Urothelium cell line (cell line): ENCODE measurements at regions not wholly inside any gene's neighbourhood (a gene's known extent, or its start where the extent isn't known, plus 50 kb on each side); places are given as distances from the start of the nearest gene placed in this dataset.

Source experiments
- DNase-seq: peaks from one replicate; pipeline ENCODE4 v3.0.0; 2011; ENCODE audit warnings: low spot score, mixed read lengths
- FAIRE-seq: peaks from 2 replicates; lab custom pipeline; 2011; peaks lifted over from hg19 to GRCh38; lab: Jason Lieb, UNC

- peak; percentile 88 for FAIRE-seq
- DNase-seq, result no peak
Observed at GRCh38 chr5:158644301-158644700, 455.4 kb downstream of the EBF1 start.

DNA sequence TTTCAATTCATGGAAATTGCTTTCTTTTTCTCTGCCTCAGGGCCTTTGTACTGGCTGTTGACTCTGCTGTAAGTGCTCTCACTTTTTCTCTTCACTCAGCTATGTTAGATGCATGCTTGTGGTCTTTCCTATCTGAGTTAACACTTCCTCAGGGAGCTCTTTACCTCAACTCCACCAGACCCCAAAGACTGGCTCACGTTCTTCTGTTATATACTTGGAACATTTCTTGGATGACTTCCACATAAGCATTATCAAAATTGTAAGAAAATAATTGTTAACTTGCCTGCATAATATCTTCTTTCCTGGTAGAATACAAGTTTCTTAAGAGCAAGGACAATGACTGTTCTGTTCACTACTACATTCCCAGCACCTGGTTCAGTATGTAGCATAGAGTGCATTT, 455.9 kb downstream of the EBF1 start:
- FAIRE-seq (no peak), DNase-seq (no peak)

- FAIRE-seq (no peak), DNase-seq (no peak)
Observed at GRCh38 chr5:158642879-158643278, 456.8 kb downstream of the EBF1 start.

DNA sequence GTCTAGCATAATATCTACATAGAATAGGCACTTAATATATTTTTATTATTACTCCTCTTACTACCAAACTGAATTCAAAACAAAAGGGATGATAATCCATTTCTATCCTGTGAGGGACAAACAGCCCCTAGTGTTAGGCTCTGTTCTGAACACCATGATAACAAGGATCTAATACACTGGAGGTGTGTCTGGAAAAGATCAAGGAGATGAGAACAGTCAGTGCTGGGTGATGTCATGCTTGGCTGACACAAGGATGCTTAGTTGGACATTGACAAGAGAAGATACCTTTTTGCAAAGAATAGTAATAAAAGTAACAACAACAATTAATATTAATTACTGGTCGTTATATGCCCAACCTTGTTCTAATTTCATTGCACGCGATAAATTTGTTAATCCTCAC, 458.7 kb downstream of the EBF1 start:
- FAIRE-seq (no peak), DNase-seq (no peak)

- peak; percentile 62 for DNase-seq
- peak; percentile 84 for FAIRE-seq
Observed at GRCh38 chr5:158640593-158640980, 459.1 kb downstream of the EBF1 start.

DNA sequence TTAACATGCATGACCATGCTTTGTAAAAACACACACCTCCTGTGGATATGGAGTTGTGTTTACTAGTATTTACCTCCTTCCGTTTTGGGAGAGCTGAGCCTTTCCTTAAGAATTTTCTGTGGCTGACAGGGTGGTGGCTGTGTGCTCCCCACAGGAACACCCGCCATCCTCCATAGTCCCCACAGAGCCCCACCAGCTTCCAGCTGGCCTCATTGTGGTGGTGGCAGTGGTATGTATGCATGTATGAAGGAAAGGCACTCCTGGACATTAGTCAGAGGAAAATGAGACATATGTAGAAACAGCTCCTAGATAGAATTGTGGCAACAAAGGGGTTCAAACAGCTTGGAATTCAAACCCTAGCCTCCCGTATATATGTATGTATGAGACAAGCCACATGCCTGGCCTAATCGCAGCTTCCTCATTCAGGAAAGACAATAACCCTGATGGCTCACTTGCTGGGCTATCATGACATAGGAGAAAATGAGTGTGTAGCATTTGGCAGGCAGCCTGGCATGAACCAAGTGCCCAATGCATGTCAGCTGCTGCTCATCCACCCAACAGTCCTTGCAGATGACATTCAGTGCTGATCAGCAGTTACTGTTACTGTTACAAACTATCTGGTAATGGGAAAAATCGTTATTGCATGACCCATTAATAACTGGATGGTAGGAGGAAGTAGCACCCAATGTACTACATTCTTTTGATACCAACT, 459.7 kb downstream of the EBF1 start:
- DNase-seq (peak; percentile 30), FAIRE-seq (peak; percentile 85)

DNA sequence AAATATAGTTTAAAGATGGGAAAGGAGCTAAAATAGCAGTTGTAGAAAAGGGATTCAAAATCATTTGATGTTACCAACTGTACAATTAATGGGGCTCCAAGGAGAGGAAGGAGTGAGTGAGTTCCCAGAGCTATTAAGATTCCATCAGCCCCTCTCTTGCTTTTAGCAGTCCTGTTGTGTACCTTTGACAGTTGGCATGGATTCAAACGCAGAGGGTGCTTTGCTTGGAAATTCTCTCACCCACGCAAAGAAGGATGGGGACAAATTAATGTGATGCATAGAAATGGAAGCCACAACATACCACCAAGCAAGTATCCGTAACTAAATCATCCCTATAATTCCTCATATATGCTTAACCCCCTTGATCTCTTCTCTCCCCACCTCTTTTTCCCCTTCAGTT, 461.3 kb downstream of the EBF1 start:
- no peak for DNase-seq
- FAIRE-seq, result no peak

DNA sequence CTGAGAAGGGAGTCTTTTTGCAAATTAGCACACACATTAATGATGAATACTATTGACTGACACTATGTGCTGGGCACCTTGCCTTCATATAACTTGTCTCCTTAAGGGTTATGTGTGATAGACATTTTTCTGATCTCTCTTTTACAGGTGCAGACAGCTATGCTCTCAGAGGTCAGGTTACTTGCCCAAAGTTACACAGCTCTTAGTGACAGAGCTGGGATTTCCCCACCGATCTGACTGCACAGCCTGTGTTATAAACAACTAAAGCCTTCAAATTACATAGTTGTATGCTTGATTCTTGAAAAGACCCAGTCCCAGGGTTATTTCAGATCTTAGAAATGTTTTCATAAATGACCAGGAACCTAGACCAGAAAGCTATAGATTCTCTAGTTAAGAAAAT, 462.7 kb downstream of the EBF1 start:
- DNase-seq (no peak), FAIRE-seq (no peak)

DNA sequence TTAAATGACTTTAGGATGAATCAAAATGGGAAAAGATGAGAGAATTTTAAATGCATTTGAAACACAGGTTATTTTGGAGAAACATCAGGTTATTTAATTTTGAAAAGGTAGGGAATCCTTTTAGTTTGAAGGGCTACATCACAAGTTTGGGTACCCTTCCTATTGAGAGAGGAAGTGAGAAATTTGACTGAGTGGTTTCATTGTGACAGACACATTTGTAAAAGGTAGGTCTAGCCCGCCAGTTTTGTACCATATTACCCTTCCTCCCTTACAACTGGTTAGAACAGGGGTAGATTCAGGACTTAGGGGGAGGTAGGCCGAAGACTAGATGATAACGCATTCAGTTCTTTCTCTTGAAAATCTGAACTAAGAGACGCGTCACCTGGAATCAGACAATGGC, 464.2 kb downstream of the EBF1 start:
- DNase-seq, result no peak
- FAIRE-seq, result no peak

GRCh38 chr5:158634714-158635113, 465.0 kb downstream of the EBF1 start:
- FAIRE-seq, result no peak

GRCh38 chr5:158629591-158630312, 470.0 kb downstream of the EBF1 start:
- FAIRE-seq (no peak), DNase-seq (no peak)

More at GRCh38 chr5:158634714-158635113, 465.0 kb downstream of the EBF1 start:
- peak; percentile 32 for DNase-seq

GRCh38 chr5:158626718-158627117, 473.0 kb downstream of the EBF1 start:
- DNase-seq (no peak), FAIRE-seq (no peak)

GRCh38 chr5:158623971-158624370, 475.7 kb downstream of the EBF1 start:
- DNase-seq (no peak), FAIRE-seq (no peak)

DNA sequence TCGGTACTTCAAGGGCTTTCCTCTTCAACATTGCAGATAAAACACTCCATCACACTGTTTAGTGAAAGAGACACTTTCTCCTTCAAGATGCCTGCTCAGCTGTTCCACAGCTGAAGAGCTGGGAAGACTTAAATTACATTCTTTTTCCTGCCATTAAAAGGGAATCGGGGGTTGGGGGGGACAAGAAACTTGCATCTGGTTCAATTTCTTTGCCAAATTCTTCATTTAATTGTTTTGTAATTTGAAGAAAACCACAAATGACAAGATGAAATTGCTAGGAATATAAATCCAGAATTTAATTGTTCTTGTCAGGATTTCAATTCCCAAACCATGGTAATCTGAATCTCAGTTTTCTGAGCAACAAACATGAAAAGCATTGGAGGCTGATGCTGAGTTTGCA, 478.3 kb downstream of the EBF1 start:
- DNase-seq, result no peak
- FAIRE-seq, result no peak

GRCh38 chr5:158619083-158619788, 480.5 kb downstream of the EBF1 start:
- no peak for DNase-seq
- no peak for FAIRE-seq

- FAIRE-seq, result no peak
- no peak for DNase-seq
Observed at GRCh38 chr5:158618256-158618655, 481.5 kb downstream of the EBF1 start.

GRCh38 chr5:158616707-158617106, 483.0 kb downstream of the EBF1 start:
- no peak for FAIRE-seq
- no peak for DNase-seq

DNA sequence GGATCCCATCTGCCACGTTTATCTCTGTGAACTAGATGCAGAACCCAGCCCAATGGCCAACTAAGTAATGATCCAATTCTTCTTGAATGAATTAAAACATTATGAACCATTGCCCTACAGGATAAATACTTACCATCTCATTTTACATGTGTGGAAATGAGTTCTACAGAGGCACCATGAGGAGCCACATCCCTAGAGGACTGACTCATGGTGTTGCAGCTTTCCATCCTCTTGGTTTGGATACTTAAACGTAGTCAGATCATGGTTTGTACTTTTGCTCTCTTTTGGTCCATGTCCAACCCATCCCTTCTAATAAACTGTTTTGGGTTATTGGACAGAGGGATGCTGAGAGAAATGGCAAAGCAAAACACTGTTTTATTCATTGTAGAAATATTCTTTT, 484.8 kb downstream of the EBF1 start:
- FAIRE-seq, result no peak
- no peak for DNase-seq

- no peak for DNase-seq
- FAIRE-seq, result no peak
Observed at GRCh38 chr5:158611581-158611980, 488.1 kb downstream of the EBF1 start.

GRCh38 chr5:158610051-158610415, 489.7 kb downstream of the EBF1 start:
- DNase-seq, result no peak
- no peak for FAIRE-seq

DNA sequence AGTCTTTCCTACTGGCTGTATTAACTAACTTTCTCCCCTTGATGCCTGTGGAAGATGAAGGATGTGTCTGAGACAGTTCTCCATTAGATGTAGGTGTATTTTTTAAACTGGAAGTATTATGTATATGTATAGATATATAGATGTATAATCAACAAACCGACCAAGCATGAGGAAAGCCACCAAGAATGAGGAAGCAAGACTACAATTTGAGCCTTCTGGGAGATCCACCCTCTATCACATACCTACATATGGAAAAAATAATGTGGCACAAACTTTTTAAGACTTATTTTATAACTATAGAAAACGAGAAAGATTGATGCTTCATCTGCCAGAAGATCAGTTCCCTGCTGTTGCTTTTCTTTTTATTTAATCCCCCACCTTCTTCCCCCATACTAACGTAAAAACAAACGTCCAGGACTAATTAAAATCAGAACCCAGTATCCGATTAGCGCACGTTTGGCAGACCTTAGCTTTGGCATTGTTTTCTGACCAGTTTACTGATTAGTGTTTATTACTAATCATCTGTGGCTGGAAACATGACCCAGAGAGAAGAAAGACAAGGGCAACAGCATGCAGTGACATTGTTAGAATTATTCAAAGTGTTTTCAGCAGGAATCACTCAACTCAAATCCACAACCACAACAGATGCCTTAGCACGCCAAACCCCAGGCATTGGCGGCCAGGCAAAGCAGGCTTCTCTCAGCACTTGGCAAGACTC, 490.2 kb downstream of the EBF1 start:
- FAIRE-seq (no peak), DNase-seq (no peak)
